ENCODE measurements at regions not wholly inside any gene's neighbourhood (a gene's known extent, or its start where the extent isn't known, plus 50 kb on each side); places are given as distances from the start of the nearest gene placed in this dataset.
"Not testable (repeated sequence)": the region's sequence is repeated elsewhere in the genome, so short reads cannot be mapped to it uniquely, and the experiment has no call there.

DNA sequence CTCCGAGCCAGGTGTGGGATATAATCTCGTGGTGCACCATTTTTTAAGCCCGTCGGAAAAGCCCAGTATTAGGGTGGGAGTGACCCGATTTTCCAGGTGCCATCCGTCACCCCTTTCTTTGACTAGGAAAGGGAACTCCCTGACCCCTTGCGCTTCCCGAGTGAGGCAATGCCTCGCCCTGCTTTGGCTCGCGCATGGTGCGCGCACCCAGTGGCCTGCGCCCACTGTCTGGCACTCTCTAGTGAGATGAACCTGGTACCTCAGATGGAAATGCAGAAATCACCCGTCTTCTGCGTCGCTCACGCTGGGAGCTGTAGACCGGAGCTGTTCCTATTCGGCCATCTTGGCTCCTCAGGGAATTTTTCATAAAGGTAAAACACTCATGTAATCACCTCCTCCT lies 63.9 kb downstream of the RWDD3 start:
- not testable (repeated sequence) for DNase-seq

DNA sequence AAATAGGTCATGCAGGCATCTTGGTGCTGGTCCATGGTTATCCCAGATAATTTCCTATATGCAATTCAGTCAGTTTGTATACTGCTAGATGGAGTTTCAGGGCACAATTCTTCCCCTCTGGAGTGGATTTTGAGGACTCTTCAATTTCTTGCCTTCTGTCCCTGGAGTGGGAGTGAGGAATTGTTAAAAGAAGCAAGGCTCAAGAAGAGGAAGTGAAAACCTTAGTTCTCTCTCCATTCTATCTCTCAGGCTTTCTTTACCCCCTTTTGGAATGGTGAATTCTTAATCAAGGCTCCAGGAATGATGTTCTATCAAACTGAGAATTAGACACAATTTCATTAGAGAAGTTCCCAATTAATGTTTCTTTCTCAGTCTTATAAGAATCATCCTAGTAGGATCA lies 67.1 kb downstream of the RWDD3 start:
- no peak for DNase-seq

DNA sequence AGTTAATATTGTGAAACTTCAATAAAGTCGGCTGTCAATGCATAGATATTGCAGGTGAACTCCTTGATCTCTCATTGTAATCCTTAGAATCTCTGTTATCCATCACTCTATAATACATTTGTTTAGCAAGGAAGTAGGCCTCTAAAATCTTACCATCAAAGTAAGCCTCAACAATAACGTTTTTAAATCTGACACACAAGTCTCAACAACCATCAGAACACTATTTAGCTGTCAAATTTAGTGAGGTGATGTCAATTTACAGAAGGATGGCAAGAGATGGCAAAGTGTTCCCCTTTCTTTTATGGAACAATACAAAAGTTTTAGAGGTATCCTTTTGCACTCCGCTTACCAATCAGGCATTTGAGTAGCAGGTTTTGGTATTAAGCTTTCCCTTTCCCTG lies 67.6 kb downstream of the RWDD3 start:
- no peak for DNase-seq

DNA sequence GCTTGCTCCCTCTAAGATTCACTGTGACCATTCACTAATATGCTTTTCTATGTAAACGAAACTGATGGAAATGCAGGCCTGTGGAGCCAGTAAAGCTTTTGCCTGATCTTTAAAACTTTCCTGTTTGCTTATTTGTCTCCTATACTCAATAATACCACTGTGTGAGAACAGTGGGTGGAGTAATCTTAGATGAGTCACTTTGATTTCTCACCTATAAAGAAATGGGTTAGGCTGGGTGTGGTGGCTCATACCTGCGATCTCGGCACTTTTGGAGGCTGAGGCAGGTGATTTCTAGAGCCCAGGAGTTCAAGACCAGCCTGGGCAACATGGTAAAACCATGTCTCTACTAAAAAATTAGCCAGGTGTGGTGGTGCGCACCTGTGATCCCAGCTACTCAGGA lies 70.8 kb downstream of the RWDD3 start:
- DNase-seq = no peak

DNA sequence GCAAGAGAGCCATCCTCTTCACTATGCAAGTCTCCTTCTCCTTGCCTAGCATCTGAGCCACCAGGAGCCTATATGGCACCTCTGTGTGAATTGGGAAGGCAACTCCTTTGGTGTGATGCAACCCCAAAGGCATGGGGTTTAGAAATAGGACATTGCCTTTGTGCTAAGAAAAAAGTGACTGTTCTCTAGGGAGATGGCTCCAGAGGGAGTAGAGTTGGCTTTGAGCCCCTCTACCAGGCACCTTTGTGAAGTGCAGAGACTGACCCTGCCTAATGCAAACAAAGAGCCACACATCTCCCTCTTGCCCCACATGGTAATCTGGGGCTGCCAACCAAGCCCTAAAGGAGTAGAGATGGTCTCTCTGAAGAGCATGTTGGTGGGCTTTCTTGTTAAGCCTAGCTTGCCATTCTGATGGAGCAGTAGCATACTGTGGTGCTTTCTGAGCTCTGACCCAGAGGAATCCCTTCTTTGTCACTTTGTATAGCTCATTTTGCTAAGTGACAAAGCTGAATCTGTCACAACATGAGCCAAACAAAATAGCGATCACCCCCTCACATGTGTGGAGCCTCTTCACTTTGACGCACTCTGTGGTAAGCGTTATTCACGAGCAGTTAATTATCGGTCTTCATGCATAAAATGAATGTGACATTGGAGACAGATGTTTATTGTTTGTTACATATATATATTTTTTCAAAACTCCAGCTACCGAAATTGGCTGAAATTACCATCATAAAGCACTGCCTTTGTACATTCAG lies 74.4 kb downstream of the RWDD3 start:
- DNase-seq = no peak

DNA sequence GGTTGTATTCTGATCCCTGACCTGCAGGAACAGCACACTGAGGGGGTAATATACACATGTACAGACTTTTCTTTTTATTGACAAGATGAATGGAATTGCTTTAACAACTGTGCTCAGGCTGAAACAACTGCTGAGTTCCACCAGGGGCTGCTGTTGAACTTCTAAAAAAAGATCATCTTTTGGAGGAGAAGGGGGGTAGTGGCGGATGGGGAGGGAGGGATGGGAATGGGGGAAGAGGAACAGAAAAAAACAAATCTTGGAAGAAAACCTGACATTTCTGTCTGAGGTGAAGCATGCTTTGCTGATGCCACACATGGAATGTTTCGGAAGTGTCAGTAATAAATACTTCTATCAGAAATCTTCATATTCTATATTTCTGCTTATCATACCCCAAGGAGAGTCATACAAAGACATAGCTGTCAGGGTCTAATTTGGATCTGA lies 75.0 kb downstream of the RWDD3 start:
- DNase-seq = no peak

DNA sequence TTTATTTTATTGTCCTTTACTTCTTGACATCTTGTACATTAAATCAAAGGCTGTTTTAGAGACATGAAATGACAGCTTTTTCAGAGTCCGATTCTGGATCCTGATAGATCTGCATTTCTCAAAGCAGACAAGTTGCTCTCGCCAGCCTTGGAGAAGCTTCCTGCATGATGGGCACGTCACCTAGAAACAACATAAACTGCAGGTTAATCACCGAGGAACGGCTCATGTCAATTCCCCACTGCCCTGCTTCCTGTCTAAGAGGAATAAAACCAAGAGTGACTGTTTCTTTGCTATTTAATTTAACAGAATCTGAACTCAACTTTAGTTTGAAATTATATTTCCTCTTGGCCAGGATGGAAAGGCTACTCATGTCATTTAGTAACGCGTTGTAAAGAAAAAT lies 77.0 kb downstream of the RWDD3 start:
- no peak for DNase-seq

DNA sequence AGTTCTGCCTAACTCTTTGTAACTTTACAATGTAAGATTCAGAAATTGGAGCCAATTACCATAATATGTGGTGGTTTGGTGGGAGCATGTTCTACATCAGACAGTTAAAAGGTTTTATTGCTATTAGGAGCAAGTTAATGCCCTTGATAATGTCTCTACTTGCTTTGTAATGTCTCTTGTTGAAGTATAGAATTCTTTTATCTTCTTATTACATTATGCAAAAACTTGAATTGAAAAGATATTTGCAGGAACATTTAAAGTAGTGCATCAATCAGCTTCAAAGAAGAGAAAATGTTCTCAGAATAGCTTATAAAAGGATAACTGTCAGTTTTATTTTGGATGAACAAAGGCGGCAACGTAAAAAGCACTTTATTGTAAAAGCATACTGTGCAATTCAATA lies 77.8 kb downstream of the RWDD3 start:
- DNase-seq = no peak

DNA sequence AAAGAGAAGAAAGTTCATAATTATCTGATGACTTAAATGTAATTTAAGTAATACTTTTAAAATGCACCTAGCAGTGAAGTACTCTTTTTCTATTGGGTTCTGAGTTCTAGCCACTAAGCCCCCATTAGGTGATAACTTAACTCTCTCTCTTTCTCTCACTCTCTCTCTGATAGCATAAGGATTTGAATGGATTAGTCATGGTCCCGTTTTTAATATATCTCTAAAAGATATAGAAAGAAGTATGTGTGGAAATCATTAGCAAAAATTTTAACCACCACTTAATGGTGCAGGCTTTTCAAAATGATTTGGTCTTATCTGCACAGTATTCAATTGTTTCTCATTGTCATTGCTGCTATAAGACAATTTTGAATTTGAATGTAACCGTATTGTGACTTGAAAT lies 78.2 kb downstream of the RWDD3 start:
- no peak for DNase-seq

DNA sequence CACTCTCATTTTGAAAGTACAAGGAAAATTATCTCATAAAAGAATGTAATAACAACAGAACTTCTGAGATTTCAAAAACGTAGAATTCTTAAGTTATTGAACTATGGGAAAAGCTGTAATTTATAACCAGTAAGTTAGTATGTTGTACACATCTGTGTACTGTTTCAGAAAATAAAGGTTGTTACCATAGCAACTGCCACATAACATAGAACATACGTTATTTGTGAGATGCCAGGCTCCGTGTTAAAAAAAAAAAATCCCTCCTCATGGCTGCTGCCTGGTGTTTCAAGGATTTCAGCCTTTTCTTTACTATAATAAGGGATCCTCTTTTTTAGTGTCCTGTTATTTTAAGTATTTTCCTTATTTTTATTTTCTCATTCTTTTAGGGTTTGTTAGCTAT lies 79.5 kb downstream of the RWDD3 start:
- DNase-seq = no peak

DNA sequence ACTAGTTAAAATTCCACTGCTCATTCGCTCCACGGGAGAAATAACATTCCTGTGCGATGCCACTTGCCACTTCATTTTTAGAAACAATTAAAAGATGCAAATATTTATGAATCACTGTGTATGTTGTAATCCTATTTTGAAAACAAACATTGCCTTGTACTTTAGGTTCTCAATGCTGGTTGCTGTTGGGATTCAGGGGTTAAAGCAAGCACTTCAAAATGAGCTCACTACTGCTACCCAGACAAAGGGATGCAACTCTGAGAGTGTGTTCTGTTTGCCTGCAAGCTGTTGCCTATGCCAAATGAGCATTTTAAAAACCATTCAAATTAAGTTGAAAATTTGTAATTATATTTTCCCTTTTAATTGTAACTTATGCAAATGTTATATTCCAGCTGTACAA lies 87.5 kb downstream of the RWDD3 start:
- DNase-seq = no peak

DNA sequence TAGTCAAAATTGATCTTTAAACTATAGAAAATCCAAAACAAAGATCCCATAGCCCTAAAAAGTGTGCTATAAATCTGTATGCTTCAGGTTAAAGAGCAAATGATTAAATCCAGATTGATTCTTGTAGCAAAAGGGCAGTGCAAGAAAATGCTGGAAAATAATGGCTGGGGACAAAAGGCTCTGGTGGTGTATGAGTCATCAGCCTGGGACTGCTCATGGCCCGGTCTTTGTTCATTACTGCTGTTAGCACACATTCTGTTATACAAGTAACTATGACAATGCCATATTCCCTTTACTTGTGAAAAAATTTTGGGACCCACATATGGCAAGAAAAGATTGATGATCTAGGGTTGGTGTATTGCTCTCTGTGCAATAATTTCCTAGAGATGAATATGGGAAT lies 89.1 kb downstream of the RWDD3 start:
- DNase-seq = no peak

DNA sequence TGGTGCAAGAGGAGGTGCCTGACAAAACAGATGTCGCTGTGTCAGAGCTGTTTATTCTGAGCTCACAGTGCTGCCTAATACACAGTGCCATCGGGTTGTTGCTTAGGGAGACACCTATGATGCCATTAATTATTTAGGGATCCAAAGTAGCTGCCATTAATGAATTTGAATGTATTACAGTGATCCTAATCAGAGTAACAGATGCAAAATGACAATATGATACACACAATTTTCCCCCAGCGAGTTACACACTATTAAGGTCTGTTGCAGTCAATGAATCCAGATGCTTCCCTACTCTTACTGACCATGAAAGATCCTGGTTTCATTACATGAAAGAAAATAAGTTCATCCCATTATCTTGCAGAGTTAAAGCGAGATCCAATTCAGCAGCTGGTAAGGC lies 91.3 kb downstream of the RWDD3 start:
- DNase-seq = no peak

DNA sequence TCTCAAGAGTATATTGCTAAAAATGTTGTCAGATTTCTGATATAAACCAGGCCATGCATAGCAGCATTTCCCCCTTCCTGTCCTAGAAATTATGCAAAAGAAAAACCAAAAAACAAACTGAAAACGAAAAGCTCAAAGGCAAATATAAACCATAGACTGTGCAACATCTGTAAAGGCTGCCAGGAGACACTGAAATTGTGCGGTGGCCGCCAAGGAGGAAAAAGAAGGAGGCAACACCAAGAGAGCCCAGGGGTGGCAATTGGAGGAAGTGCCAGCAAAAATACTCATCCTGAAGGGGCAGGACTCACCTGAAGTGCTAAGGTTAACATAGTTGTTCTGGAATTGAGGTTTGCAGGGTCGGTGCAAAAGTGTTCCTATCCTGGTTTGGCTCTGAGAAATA lies 92.0 kb downstream of the RWDD3 start:
- DNase-seq = no peak

DNA sequence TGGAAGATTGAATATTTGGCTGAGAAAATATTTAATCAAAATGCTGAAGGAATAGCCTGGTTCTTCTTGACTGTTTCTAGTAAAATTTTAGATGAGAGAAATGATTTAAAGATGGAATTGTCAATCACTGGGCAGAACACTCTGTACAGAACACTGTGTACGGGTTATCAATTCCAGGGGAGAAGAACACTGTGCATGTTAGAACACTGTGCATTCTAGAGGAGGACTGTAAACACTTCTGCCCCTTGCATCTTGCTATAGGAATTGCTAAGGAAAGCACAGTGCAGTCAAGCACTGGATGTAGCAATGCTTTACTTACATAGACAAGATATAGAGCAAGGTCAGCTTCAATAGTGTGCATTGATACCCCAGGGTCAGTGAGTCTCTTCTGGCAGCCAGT lies 98.7 kb downstream of the RWDD3 start:
- DNase-seq = no peak

DNA sequence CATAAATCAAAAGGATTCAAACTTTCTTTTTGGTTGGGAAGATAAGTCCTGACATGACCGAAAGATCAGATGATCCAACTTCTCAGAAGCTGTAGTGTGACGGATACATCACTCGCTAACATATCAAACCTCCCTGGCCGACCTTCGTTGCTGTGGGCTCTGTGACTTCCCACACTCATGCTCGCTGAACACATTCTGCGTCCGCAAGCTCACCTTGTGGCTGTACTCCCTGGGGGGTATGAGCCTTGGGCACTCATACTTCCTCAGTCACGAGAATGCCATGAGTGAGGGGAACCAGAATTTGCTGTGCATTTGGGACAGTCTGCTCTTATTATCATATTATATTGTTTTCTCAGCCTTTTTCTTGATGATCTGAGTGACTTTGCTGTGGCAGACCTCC lies 105.4 kb downstream of the RWDD3 start:
- no peak for DNase-seq

DNA sequence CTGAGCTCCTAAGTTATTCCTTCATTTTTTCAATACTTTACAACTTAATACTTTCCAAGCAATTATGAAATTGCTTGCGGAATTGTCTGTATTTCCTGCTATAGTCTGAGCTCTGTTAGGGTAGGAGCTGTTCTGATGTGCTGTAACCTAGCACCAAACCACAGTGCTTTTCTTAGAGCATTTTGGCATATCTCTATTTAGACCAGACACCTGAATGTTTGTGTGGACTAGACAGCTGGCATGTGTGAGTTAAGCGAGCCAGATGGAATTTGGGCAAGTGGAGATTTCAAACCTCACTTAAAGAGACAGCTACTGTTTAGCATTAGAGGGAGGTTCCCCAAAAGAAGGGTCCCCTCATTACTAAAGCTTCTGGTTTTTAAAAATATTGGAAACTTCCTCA lies 106.1 kb downstream of the RWDD3 start:
- no peak for DNase-seq

DNA sequence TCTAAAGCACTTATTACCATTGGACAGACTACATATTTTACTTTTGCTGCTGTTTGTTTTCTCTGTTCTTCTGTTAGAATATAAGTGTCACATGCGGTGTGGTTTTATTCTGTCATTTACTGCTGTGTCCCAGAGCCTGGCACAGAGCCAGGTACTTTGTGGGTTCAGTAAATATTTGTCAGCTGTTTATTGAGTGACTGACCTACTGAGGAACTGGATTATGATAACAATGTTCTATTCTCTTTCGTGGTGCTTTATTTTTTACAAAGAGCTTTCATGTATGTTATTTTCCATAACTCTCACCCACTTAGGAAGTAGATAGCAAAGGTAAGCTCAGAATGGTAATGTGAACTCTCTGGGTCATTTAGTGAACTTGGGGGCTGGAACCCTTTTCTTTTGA lies 118.8 kb downstream of the RWDD3 start:
- DNase-seq = no peak

DNA sequence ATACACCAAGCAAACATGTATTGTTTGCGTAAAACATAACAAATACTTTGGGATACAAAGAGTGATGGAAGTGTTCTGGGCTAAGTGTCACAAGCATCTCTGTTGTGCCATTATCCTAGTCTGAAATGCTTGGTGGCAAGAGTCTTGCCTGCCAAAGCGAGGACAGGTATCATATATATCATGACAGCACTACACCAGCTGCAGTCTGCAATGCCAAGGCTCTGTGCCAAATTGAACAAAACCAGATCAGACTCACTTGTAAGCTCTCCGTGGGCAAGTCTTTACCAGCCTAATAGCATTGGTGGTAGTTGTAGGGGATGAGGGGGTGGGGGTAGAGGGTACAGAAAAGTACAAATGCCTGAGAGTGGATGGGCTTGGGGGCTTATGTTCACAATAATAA lies 119.2 kb downstream of the RWDD3 start:
- DNase-seq = no peak

DNA sequence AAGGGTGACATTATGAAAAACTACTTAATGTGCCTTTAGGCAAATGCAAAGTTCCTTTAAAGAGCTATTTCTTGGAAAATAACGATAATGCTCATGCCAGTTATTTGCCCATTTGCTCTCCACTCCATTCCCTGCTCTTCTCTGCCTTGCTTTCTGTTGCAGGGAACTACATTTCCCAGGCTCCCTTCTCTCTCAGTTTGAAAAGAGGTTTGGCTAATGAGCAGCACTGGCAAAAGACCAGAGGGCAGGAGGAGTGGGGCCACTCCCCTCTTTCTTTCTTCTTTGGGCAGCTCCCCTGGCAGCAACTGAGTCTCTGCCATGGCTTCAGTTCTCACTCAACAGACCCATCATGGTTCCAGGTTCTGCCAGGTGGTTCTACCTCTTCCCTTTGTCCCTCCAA lies 130.5 kb downstream of the RWDD3 start:
- DNase-seq = no peak

DNA sequence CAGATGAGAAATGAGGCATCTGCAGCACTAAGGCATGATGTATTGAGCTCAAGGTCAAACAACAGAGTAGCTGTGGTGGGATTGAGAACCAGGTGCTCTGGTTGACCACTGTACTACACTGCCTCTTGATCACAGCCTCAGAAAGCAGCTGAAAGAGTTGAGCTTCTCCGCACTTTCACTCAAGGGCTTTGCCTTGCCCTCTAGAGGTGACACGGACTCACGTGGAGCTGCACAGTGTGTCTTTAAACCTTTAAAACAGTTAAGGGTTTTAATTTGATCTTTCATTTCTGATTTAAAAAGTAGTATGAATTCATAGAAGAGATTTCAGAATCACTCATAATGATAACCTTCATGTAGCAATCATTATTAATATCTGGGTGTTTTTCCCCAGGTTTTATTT lies 132.5 kb downstream of the RWDD3 start:
- DNase-seq = no peak

DNA sequence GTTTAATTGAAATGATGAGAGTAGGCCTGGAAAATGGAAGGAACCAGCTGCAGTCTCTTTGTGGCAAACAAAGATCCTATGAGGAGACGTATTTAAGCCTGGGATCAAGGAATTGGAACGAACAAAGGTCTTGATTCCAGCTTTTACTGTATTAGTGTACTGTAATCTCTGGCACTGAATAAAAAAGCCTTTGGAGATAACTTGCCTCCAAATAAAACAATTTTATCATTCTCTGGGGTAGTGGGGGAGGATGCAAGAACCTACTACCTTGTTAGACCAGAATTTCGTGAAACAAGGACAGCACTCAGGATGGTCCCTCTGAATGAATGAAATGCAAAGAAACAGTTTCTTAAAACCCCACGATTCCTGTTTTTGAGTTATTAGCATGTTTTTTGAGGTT lies 134.2 kb downstream of the RWDD3 start:
- DNase-seq = no peak

DNA sequence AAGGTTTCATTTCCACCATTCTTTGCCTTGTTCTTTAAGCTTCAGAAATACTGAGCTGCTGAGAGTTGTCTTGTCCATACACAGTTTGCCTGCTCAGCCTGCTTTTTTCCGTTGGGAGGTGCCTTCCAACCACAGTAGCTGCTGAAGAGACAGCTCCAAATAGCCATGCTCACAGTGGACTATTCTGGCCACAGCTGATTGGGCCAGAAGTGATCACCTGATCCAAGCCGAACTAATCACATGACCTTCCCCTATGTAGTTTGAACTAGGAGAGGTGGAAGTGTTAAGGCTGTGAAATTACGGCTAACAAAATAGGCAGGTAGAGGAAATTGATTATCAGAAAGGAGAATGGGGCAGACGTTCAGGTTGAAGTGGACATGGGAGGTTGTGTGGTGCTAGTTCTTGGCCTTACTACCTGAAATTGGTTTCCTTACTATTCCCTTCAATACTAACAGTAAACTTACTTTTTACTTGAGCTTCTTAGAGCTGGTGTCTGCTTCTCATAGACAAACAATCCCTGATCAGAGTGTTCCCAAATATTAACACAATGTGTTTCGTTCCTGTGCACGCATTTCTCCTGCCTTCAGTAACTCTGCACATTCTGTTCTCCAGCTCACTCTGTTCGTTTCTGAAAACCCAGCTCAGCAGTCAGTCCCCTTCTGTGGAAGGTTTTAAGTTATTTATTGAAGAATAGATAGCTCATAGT lies 136.1 kb downstream of the RWDD3 start:
- no peak for DNase-seq

DNA sequence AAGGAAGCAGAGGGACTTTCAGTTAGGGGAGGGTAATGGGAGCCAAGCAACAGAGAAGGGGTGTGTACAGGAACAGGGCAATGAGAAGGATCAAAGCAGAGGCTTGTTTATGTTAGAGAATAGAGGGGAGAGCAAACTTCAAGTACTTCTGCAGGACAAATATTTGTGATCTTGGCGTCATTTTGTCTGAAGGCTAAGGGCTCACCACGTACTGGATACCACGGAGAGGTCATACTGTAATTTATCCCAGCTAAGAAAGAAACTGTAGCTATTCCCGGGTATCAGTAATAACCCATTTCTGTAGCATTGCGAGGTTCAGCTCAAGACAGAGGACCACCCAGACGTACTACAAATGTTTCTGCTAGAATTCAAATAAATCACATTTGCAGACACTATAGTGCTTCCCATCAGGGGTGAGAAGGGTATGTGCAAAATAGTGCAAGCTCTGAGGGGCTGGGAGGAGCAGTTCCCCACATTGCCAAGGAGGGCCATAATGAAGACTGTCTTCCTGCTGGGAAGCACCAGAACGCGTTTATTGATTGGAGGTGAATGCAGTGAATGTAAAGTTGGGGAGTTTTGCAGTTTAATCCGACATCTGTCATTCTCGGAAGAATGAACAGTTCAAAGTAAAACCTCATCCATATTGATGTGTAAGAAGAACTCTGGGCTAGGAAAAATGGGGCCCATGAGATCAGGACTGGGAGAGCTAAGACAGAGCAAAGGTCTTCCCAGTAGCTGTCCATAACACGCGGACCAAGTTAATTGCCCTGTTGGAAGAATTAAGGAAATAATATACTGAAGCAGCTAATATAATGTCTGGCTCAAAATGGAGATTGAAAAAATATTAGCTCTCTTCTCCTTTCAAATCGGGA lies 136.9 kb downstream of the RWDD3 start:
- DNase-seq = no peak

Data from T-helper 2 cell (primary cell).